ENCODE measurements at regions not wholly inside any gene's neighbourhood (a gene's known extent, or its start where the extent isn't known, plus 50 kb on each side); places are given as distances from the start of the nearest gene placed in this dataset.

DNA sequence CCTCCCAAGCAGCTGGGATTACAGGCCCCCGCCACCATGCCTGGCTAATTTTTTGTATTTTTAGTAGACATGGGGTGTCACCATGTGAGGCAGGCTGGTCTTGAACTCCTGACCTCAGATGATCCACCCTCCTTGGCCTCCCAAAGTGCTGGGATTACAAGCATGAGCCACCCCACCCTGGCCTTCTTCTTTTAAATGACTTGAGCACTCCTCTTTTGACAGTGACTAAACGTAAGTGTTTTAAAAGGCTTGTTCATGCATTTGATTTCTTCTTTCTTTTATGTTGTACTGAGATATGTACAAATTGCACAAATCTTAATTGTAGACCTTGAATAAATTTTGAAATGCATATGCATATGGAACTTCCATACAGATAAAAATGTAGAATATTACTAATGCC lies 337.9 kb downstream of the CETN3 start:
- no peak overlapping the region for H2BK120ac ChIP-seq (ENCODE audit: low read depth, low read length)
- H2AFZ ChIP-seq (replicated peaks; ENCODE audit: low read length, poor library complexity) = no peak overlapping the region
- no peaks in the 10 kb centered on the region for H3K9me1 ChIP-seq (ENCODE audit: insufficient read depth, low read length)
- no peak overlapping the region for H3K14ac ChIP-seq (replicated peaks; ENCODE audit: low read depth, low read length)
- no peak overlapping the region for H3K4me3 ChIP-seq (ENCODE audit: insufficient read depth, low read depth, low read length)
- H3K36me3 ChIP-seq (ENCODE audit: control insufficient read depth, insufficient read depth, low read length) = no peaks in the 10 kb centered on the region
- DNase-seq (no peak), ATAC-seq (ENCODE audit: low read depth) (no peak)
- no peaks in the 10 kb centered on the region for H3K27me3 ChIP-seq (ENCODE audit: control insufficient read depth, insufficient read depth, low read length)
- no peak overlapping the region for H2BK5ac ChIP-seq (ENCODE audit: low read depth, low read length, poor library complexity, severe bottlenecking)
- H2AK9ac ChIP-seq (replicated peaks; ENCODE audit: low read depth, low read length, poor library complexity) = no peak overlapping the region
- H4K91ac ChIP-seq (ENCODE audit: insufficient read depth, low read depth, low read length) = no peak overlapping the region
- H3K9ac ChIP-seq (ENCODE audit: low read depth, low read length) = no peak overlapping the region
- H3K18ac ChIP-seq (ENCODE audit: low read depth, low read length) = no peak overlapping the region
- no peak overlapping the region for H3K4me2 ChIP-seq (ENCODE audit: low read depth, low read length)
- H2BK20ac ChIP-seq (ENCODE audit: low read depth, low read length) = no peak overlapping the region
- dilution Hi-C loops (cut with HindIII; ENCODE audit: low sequenced_read_pairs, unreplicated experiment) (no loop called here), in situ Hi-C loops (cut with MboI; ENCODE audit: low sequenced_read_pairs) (no loop called here), intact Hi-C loops (cut with micrococcal nuclease) (no loop called here)
- no peak overlapping the region for H2BK15ac ChIP-seq (ENCODE audit: low read depth, low read length)
- POLR2A ChIA-PET (ENCODE audit: unreplicated experiment) = no interaction called here
- no TSS peak for BruUV-seq (replicated peaks)
- CTCF ChIA-PET = no interaction called here
- H2AK5ac ChIP-seq (ENCODE audit: low read depth, low read length) = no peak overlapping the region
- no peaks in the 10 kb centered on the region for H3K9me3 ChIP-seq (ENCODE audit: control insufficient read depth, insufficient read depth, low read length)
- TF ChIP-seq NFE2L2 (IDR thresholded peaks at IDR 0.05; ENCODE audit: low read depth, low read length) = no peak
- no peak for TF ChIP-seq FOS (IDR thresholded peaks at IDR 0.05; ENCODE audit: low read depth, low read length)
- TF ChIP-seq CHD1 (IDR thresholded peaks at IDR 0.05; ENCODE audit: low read depth, low read length) = no peak
- no peaks in the 10 kb centered on the region for H3K79me1 ChIP-seq (ENCODE audit: low read depth in 1 of 2, low read length in 2 of 2)
- H4K20me1 ChIP-seq (ENCODE audit: insufficient read depth, low read length) = no peaks in the 10 kb centered on the region
- H3K4ac ChIP-seq (ENCODE audit: low read depth, low read length) = no peak overlapping the region
- no CpG with 5 or more reads among the region's 2 CpGs for WGBS, 2 experiments (ENCODE audit: extremely low coverage in 2 of 2, insufficient read length in 1 of 2)
- no peak overlapping the region for H3K23ac ChIP-seq (ENCODE audit: low read depth, low read length)
- no peaks in the 10 kb centered on the region for H3K4me1 ChIP-seq (ENCODE audit: control insufficient read depth, insufficient read depth, low read length)
- no peak overlapping the region for H4K5ac ChIP-seq (ENCODE audit: low read depth, low read length)
- no peak overlapping the region for H4K8ac ChIP-seq (ENCODE audit: low read depth in 2 of 2, low read length in 2 of 2)
- H3K56ac ChIP-seq (ENCODE audit: extremely low read depth, insufficient read depth, low read length) = no peak overlapping the region
- H3K27ac ChIP-seq (ENCODE audit: insufficient read depth, low read length) = no peak overlapping the region
